ENCODE measurements at regions not wholly inside any gene's neighbourhood (a gene's known extent, or its start where the extent isn't known, plus 50 kb on each side); places are given as distances from the start of the nearest gene placed in this dataset.

- no peak overlapping the region for H2BK120ac ChIP-seq (replicated peaks; ENCODE audit: low read depth, low read length)
- no peak overlapping the region for H2AFZ ChIP-seq (ENCODE audit: low read length)
- H3K79me2 ChIP-seq (ENCODE audit: control insufficient read depth in 1 of 2, insufficient read depth in 2 of 2, low read length in 2 of 2) = no peaks in the 10 kb centered on the region
- H3K14ac ChIP-seq (ENCODE audit: insufficient read length) = no peak overlapping the region
- TF ChIP-seq CTBP2 (IDR thresholded peaks at IDR 0.05; ENCODE audit: borderline replicate concordance, insufficient read depth, insufficient read length, low read length) (no peak), POLR2AphosphoS5 (IDR thresholded peaks at IDR 0.05; ENCODE audit: low read depth, low read length) (no peak), PHF8 (conservative IDR thresholded peaks at IDR 0.05; ENCODE audit: low read depth, low read length) (no peak)
- no peak overlapping the region for H3K18ac ChIP-seq (ENCODE audit: extremely low read depth, low read length)
- no peaks in the 10 kb centered on the region for H3K4me1 ChIP-seq (replicated peaks in 1 of 4; ENCODE audit: control insufficient read depth in 3 of 4, insufficient read depth in 4 of 4, low read length in 3 of 4)
- H3K27me3 ChIP-seq (replicated peaks in 1 of 4; ENCODE audit: control insufficient read depth in 3 of 4, extremely low read depth in 1 of 4, insufficient read depth in 3 of 4, low read length in 3 of 4) = no peaks in the 10 kb centered on the region; a peak in 1 of 7 replicates
- ChIA-PET CTCF (ENCODE audit: partially characterized antibody) (interaction anchor here (0.7 to 1.1 kb wide), 3 partner anchors 13 to 25 kb away, joined by 3 to 4 read pairs (median 3); no protein-coding TSS in a partner anchor), POLR2A (ENCODE audit: partially characterized antibody) (no interaction called here)
- H3K36me3 ChIP-seq (ENCODE audit: control insufficient read depth in 2 of 4, insufficient read depth in 4 of 4, low read length in 3 of 4) = no peaks in the 10 kb centered on the region
- H3K9ac ChIP-seq (replicated peaks in 1 of 4; ENCODE audit: extremely low read depth in 1 of 4, low read depth in 3 of 4, low read length in 3 of 4) = no peak overlapping the region
- no peak overlapping the region for H2AK5ac ChIP-seq (ENCODE audit: low read depth, low read length)
- no peak for DNase-seq (ENCODE audit: low read depth in 1 of 2, low spot score in 2 of 2)
- no peak overlapping the region for H4K5ac ChIP-seq (ENCODE audit: insufficient read length, low read depth, low read length)
- H2BK12ac ChIP-seq (ENCODE audit: low read depth, low read length) = no peak overlapping the region
- no peak overlapping the region for H4K91ac ChIP-seq (replicated peaks; ENCODE audit: insufficient read length, low read length)
- H3K4me2 ChIP-seq (ENCODE audit: insufficient read depth in 1 of 2, low read depth in 2 of 2, low read length in 2 of 2) = no peak overlapping the region
- WGBS, 2 experiments (ENCODE audit: extremely low coverage in 1 of 2, insufficient coverage in 1 of 2, insufficient read length in 1 of 2, insufficient replicate concordance in 2 of 2, low coverage in 1 of 2, low lambda C conversion rate in 2 of 2, missing lambda C conversion rate in 1 of 2) = 95% methylated on average over 2 of the region's 2 CpGs; no CpG with 5 or more reads in 1 of the 2 experiments
- FAIRE-seq = no peak
- H2BK20ac ChIP-seq (ENCODE audit: low read length) = no peak overlapping the region
- no peaks in the 10 kb centered on the region for H3K9me3 ChIP-seq (ENCODE audit: insufficient read depth in 2 of 2, low read depth in 1 of 2, low read length in 1 of 2)
- H4K8ac ChIP-seq (ENCODE audit: extremely low read depth, insufficient read depth, low read length) = no peak overlapping the region
- H3K4ac ChIP-seq (replicated peaks; ENCODE audit: insufficient read length, low read depth, low read length) = no peak overlapping the region
- H2BK5ac ChIP-seq (ENCODE audit: low read depth, low read length) = no peak overlapping the region
- no peak overlapping the region for H3K56ac ChIP-seq (replicated peaks; ENCODE audit: insufficient read length, low read depth, low read length)
- H2BK15ac ChIP-seq (ENCODE audit: low read length) = no peak overlapping the region
- no peak overlapping the region for H3K23ac ChIP-seq (ENCODE audit: insufficient read length)
- H4K20me1 ChIP-seq (replicated peaks in 1 of 2; ENCODE audit: control insufficient read depth in 1 of 2, insufficient read depth in 2 of 2, low read length in 2 of 2) = no peaks in the 10 kb centered on the region
- H3K23me2 ChIP-seq (ENCODE audit: low read depth, low read length) = no peaks in the 10 kb centered on the region; the same call in 1 of the 2 replicates
- H3K4me3 ChIP-seq (ENCODE audit: extremely low read depth in 1 of 4, insufficient read depth in 2 of 4, low read depth in 3 of 4, low read length in 4 of 4) = no peak overlapping the region
- no peak overlapping the region for H3K27ac ChIP-seq (ENCODE audit: low read depth, low read length)
- H3K79me1 ChIP-seq (ENCODE audit: low read depth, low read length) = no peaks in the 10 kb centered on the region
Measured at GRCh38 chr12:27191531-27191930, 52.6 kb upstream of the STK38L start.

Data from H1 (cell line).